ENCODE measurements at regions not wholly inside any gene's neighbourhood (a gene's known extent, or its start where the extent isn't known, plus 50 kb on each side); places are given as distances from the start of the nearest gene placed in this dataset.

DNA sequence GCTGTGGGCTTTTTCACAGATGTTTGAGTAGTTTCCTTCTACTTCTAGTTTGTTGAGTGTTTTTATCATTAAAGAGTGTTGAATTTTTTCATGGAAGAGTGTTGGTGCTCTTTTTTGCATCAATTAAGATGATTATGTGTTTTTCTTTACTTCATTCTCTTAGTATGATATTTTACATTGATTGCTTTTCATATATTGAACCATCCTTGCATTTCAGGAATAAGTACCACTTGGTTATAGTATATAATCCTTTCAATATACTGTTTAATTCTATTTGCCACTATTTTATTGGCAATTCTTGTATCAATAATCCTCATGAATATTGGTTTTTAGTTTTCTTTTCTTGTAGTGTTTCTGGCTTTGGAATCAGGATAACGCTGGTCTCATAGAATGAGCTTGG lies 113.7 kb upstream of the PRDM1 start:
- TF ChIP-seq CTCF (IDR thresholded peaks at IDR 0.05) (no peak), POLR2A (IDR thresholded peaks at IDR 0.05) (no peak), EP300 (IDR thresholded peaks at IDR 0.05) (no peak)
